Stimulated activated CD8-positive, alpha-beta memory T cell treated with anti-CD3 and anti-CD28 coated beads, Interleukin-4, amount 100 ng/mL, for 24 hours (primary cell): ENCODE measurements at regions not wholly inside any gene's neighbourhood (a gene's known extent, or its start where the extent isn't known, plus 50 kb on each side); places are given as distances from the start of the nearest gene placed in this dataset.

ENCODE experiments used
- DNase-seq: peaks from one replicate; pipeline ENCODE4 v3.0.0-alpha.2; 2020; ENCODE audit warnings: low read depth

- DNase-seq, result no peak
These were observed 50.4 kb upstream of the CTNNBL1 start for GRCh38 chr20:37643400-37643799.

DNA sequence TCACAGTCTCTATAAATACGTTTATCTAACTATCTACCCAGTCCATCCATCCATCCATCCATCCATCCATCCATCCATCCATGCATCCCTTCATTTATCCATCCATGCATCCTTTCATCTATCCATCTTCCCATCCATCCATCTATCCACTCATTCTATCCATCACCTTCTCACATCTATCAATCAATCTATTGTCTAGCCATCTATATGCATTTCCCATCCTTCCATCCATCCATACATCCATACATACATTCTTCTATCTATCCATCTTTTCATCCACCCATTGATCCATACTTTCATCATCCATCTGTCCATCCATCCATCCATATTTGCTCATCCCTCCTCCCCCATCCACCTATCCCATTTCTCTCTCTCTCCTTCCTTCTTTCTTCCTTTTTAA lies 51.6 kb upstream of the CTNNBL1 start:
- no peak for DNase-seq

GRCh38 chr20:37640600-37641561 lies 52.9 kb upstream of the CTNNBL1 start:
- DNase-seq, result no peak

GRCh38 chr20:37638527-37638926 lies 55.3 kb upstream of the CTNNBL1 start:
- DNase-seq, result no peak

DNA sequence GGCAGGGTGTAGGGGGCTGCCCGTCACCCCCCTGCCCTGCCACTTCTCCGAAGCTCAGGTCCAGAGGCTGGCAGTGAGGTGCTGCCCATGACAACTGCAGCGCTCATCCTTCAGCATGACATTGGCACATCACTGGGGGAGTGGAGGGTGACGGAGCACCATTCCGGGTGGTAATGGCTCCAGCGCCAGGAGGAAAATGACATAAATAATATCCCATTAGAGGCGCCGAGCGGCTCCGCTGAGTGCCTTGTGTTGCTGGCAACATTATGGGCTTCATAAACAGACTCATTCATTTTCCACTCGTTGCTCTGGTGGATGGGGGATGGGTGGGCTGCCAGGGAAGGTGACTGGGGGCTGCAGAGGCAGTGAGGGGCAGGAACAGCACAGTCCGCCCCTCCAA lies 56.9 kb upstream of the CTNNBL1 start:
- no peak for DNase-seq

DNA sequence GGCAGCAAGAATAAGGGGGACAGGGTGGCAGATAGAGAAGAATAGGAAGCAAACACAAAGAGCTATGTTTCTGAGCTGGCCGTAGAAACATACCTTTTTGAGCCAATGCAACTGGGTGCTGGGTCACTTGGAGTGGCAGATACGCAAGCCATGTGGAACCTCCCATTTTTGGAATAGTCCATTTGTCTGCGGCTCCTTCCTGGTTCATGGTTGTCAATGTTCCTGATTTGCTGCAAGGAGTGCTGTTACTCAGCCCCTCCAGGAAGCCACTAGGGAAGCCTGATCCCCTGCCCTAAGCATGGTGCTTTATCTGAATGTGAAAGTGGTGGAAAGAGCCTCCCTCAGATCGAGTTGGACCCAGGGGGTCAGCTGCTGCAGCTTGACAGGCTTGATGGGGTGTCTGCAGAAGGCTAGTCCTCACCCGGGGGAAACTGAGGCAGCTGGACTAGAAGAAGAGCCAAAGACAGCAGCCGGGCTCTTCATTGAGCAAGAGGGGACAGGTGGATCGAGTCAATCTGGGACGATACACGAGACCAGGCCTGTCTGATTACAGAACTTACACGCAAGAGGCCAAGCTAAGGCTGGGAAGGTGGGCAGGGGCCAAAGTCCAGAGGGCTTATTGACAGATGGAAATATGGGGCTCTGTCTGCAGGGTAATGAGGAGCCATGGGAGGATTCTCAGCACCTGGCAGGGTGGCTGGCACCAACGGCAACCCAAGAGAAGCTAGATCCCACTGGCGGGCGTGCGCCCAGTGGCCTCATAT lies 57.4 kb upstream of the CTNNBL1 start:
- DNase-seq, result no peak

DNA sequence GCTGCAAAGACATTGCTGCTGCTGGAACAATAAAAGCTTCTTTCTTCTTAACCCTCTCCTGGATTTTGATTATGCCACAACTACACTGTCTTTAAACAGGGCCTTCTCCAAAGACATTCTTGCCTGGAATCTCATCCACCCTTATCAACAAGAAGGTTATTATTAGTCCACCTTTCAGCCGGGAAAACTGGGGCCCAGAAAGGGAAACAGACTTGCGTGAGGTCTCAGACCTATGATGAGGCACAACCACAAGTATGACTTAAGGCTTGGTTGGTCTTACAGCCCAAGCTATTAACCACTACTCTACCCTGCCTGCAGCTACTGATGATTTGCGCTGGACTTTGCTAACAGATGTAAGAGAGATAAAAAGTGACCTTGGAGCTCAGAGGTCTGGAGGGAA lies 62.8 kb upstream of the CTNNBL1 start:
- DNase-seq, result no peak

DNA sequence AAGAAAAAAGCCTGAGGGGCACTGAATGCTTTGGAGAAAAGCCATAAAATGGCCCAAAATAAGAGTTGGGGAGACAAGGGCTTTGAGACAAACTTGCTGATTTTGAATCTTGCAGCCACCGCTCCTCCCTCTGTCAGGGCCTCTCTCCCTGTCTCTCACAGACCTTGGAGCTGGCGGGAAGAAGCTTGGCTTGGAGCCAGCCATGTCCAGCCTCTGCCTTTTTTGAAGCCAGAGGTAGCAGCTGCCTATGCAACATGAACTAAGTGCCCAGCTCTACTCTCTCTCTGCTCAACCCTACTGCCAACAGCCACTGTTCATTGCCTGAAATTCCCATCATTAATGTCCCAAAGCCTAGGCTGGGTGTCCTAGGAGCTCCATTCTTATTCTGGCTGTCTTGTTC lies 63.7 kb upstream of the CTNNBL1 start:
- no peak for DNase-seq

- no peak for DNase-seq
These were observed 66.1 kb upstream of the CTNNBL1 start for GRCh38 chr20:37627767-37628130.

GRCh38 chr20:37627060-37627766 lies 66.6 kb upstream of the CTNNBL1 start:
- no peak for DNase-seq

DNA sequence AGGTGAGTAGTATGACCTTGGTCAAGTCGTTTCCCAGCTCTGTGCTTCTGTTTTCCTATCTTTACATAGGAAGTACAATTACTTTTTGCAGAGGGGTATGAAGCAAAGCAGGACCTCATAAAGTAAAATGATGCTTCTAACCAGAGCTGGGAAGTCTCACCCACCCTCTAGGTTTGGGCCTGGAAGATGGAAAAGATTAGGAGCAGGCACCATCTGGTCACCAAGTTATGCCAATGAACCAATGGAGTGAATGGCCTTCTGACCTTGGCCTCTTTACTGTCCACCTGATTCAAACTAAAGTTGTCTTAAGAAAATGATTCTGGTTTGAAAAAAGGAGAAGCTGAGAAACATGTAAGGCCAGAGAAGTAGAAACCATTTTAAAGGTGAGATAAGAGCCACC lies 68.9 kb upstream of the CTNNBL1 start:
- no peak for DNase-seq

DNA sequence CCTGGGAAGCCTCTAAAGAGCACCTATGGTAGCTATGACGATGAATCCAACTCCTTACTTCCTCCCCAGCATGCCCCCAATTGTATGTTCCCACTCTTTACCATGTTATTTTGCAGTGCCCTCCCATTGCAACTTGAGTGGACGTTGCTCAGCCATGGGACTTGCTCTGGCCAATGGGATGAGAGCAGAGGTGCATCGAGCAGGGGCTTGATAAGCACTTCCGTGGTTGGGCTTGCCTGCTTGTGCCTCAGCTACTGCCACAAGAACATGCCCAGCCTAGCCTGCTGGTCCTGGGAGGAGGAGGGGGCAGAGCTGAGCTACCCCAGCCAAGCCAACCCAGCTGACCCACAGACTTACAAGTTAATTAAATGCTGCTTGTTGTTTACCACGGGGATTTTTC lies 71.1 kb upstream of the CTNNBL1 start:
- DNase-seq, result no peak

GRCh38 chr20:37619496-37619895 lies 74.3 kb upstream of the CTNNBL1 start:
- DNase-seq, result no peak

DNA sequence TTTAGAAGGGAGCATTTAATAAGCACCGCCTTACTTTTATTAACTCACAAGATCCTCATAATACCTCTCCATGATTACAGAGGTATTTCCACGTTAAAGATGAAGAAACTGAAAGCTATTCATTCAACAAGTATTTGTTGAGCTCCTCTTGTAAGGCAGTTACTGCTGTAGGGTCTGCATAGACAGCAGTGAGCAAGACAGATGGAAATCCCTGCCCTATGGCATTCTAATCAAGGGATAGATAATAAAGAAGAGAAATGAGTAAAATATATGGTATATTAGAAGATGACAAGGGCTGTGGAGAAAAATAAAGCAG lies 77.8 kb upstream of the CTNNBL1 start:
- no peak for DNase-seq

GRCh38 chr20:37615340-37616109 lies 78.3 kb upstream of the CTNNBL1 start:
- DNase-seq, result peak; percentile 19

DNA sequence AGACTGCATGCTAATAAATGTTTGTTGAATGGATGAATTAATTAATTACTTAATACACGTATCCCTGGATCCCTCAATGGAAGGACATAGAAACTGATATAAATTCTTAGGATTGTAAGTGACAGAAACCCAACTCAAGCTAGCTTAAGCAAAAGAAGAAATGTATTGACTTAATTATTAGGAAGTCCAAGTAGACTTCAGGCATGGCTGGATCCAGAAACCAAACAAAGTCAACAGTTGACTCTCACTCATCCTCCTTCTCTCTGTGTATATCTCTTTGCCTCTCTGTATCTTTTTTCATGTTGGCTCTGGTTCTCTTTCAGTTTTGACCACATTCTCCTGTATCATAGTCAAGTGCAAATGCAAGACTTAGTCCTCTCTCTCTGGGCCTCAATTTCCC lies 82.0 kb upstream of the CTNNBL1 start:
- DNase-seq, result no peak

DNA sequence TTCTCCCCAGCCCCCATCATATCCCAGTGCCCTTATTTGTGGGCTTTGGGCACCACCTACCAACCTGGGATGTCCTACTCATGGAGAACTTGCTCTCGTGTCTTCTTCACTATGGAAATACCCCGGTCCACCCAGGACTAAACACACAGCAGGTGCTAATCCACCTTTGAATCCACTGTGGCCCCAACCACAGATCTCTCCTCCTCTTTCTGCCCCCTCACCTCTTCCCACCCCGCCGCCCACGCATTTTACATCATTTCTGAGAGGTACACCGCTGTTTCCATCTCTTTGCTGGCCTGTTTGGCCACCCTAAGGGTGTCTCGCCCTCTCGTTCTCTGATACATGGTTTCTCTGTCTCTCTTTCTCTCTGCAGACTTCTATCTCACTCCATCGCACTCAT lies 82.5 kb upstream of the CTNNBL1 start:
- DNase-seq, result no peak

DNA sequence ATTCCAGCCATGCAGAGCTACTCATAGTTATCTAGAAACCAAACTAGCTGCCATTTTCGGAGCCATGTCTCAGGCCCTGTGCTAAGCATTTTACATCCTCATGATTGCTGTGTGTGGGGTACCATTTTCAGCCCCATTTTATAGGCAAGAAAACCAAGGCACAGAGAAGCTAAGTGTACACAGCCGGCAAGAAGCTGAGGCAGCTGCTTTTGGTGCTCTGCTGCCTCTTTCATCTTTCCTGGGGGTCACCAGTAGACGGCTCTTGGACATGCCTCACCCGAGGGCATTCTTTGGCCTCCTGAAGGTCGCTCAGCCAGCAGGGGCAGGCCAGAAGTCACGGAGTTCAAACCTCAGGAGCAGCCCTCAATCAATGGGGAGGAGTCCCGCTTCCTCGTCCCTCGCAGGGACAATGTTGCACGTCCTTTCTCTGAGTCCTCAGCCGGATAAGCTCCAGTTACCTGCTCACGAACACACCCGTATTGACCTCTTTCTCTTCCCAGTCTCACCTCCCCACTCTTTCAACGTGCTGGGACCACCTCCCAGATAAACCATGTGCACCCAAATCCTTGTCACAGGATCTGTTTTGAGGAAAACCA lies 82.6 kb upstream of the BLCAP start:
- DNase-seq, result no peak

GRCh38 chr20:37602634-37603033 lies 75.0 kb upstream of the BLCAP start:
- DNase-seq, result no peak

GRCh38 chr20:37600486-37600885 lies 72.8 kb upstream of the BLCAP start:
- DNase-seq, result no peak

DNA sequence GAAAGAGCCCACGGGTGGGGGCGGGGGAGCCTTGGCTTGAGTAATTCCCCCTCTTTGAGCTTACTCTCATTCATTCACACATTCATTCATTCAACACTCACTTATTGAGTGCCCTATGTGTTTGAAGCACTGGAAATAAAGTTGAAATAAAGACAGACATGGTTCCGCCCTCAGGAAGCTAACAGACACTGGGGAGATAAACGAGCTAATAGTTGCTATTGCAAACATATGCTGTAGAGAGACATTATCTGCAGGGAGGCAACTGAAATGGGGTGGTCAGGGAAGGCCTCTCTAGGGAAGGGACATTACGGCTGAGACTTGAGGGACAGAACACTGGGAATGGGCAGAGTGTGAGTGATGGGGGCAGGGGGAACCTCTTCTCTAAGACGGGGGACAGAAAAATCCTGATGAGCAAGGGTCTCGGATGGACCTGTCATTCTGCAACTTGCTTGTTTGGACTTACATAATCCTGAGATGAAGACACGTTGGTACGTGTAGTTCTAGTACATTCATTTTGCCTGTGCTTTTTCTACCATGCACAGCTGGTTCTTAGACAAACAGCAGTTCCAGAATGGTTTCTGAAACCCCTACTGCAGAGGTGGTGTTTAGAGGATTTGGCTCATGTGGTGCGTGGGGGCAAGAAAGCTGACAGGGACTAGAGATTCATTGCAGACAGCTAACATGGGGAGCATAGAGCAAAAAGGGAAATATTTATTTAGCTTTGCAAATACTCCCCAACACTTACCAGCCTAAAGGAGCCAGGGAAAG lies 71.1 kb upstream of the BLCAP start:
- DNase-seq, result no peak
